ENCODE measurements at regions not wholly inside any gene's neighbourhood (a gene's known extent, or its start where the extent isn't known, plus 50 kb on each side); places are given as distances from the start of the nearest gene placed in this dataset.

DNA sequence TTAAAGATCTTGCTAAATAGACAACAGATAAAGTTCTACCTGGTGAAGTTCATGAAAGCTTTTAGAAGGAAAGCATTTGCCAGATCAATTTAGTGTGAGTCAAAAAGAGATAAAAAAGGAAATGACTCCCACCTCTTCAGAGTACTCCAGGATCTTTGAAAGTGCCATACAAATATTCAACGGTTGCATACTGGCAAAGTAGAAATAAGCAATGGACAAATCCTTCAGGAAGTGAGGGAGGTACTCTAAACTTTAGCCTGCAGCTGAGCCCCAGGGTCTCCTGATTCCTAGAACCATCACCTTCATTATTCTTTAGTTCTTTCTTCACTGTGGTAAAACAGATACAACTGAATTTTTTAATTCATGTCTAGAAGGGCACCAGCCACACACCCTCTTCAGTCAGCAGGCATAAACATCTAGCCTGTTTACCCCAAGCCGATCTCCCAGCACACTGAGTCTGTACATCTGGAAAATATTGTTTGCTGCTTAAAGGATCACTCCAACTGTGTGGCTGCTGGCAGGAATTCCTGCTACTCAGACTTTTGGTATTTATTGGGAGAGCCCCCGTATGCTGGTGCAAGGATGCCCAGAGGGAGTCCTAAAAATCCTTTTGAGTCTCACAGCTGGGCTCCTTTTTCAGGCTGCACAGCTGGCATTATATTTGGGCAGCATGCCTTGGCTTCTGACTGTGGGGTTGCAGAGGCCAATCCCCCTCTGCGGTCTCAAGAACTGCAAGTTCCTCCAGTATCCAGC lies 72.3 kb upstream of the SESTD1 start:
- no peak overlapping the region for H3K4me2 ChIP-seq (ENCODE audit: control insufficient read depth, insufficient read depth)
- H3K4me1 ChIP-seq (ENCODE audit: control insufficient read depth, insufficient read depth, low read length), result no peaks in the 10 kb centered on the region
- H3K9me3 ChIP-seq (replicated peaks; ENCODE audit: control insufficient read depth, insufficient read depth, low read length), result no peaks in the 10 kb centered on the region
- H2AFZ ChIP-seq (ENCODE audit: control insufficient read depth, low read depth, low read length), result no peak overlapping the region
- ChIA-PET POLR2A (interaction anchor here (0.6 kb wide), 1 partner anchor 28 kb away, joined by 3 read pairs; no protein-coding TSS in a partner anchor), SMC1A (ENCODE audit: uncharacterized antibody, unreplicated experiment) (interaction anchor here (0.6 to 1.1 kb wide), 3 partner anchors 9 to 118 kb away, joined by 3 to 4 read pairs (median 3); no protein-coding TSS in a partner anchor), RAD21 (ENCODE audit: unreplicated experiment) (no interaction called here), CTCF (no interaction called here)
- ATAC-seq (no peak), DNase-seq (ENCODE audit: low read depth, low spot score) (no peak), FAIRE-seq (no peak)
- intact Hi-C loops (cut with micrococcal nuclease; ENCODE audit: unreplicated experiment) (no loop called here), in situ Hi-C loops (cut with MboI) (no loop called here)
- no peaks in the 10 kb centered on the region; a peak in 1 of 4 replicates for H3K27me3 ChIP-seq (replicated peaks in 1 of 2; ENCODE audit: control insufficient read depth in 2 of 2, insufficient read depth in 2 of 2, low read length in 1 of 2)
- no peak for TF ChIP-seq ZBTB4 (CRISPR knock-in tag; IDR thresholded peaks at IDR 0.05)
- no peak for TF ChIP-seq ATF3 (IDR thresholded peaks at IDR 0.05; ENCODE audit: borderline replicate concordance, extremely low read depth, low read depth, low read length)
- no peak for TF ChIP-seq POLR2AphosphoS2 (IDR thresholded peaks at IDR 0.05; ENCODE audit: low read depth, low read length)
- no peak for TF ChIP-seq JUND (IDR thresholded peaks at IDR 0.05; ENCODE audit: low read depth, low read length)
- TF ChIP-seq HDAC6 (IDR thresholded peaks at IDR 0.05; ENCODE audit: unreplicated experiment), result no peak
- no peak for TF ChIP-seq SPI1 (IDR thresholded peaks at IDR 0.05; ENCODE audit: borderline replicate concordance, insufficient read depth, low read depth, low read length)
- no peak for TF ChIP-seq JUNB (IDR thresholded peaks at IDR 0.05)
- no peak for TF ChIP-seq TCF7 (IDR thresholded peaks at IDR 0.05; ENCODE audit: borderline replicate concordance)
- no peak for TF ChIP-seq MYB (IDR thresholded peaks at IDR 0.05; ENCODE audit: borderline replicate concordance, low read depth, low read length)
- TF ChIP-seq BHLHE40 (IDR thresholded peaks at IDR 0.05; ENCODE audit: borderline replicate concordance in 1 of 2, low read depth in 2 of 2, low read length in 1 of 2), result no peak
- no peak for TF ChIP-seq IKZF2 (IDR thresholded peaks at IDR 0.05)
- no peak for TF ChIP-seq RAD51 (IDR thresholded peaks at IDR 0.05)
- no peak for TF ChIP-seq EGR1 (IDR thresholded peaks at IDR 0.05; ENCODE audit: borderline replicate concordance in 1 of 2, low read depth in 2 of 2, low read length in 2 of 2)
- TF ChIP-seq PKNOX1 (IDR thresholded peaks at IDR 0.05), result no peak
- TF ChIP-seq MAX (IDR thresholded peaks at IDR 0.05; ENCODE audit: low read depth, low read length), result no peak
- TF ChIP-seq FOS (IDR thresholded peaks at IDR 0.05; ENCODE audit: borderline replicate concordance, extremely low read depth, insufficient read length), result no peak
- no peak for TF ChIP-seq TARDBP (IDR thresholded peaks at IDR 0.05; ENCODE audit: borderline replicate concordance)
- no peak overlapping the region for H3K27ac ChIP-seq (ENCODE audit: control insufficient read depth, insufficient read depth)
- no peaks in the 10 kb centered on the region for H3K36me3 ChIP-seq (ENCODE audit: control insufficient read depth in 2 of 2, insufficient read depth in 2 of 2, low read length in 1 of 2)
- no peak overlapping the region for H3K9ac ChIP-seq (ENCODE audit: control insufficient read depth, insufficient read depth, low read length)
- 43% methylated on average over 4 of the region's 4 CpGs for WGBS (ENCODE audit: insufficient coverage, insufficient replicate concordance, low lambda C conversion rate, missing lambda C conversion rate)
- no TSS peak for BruUV-seq (replicated peaks)
- no peaks in the 10 kb centered on the region for H4K20me1 ChIP-seq (ENCODE audit: control insufficient read depth, insufficient read depth)
- no peak overlapping the region for H3K4me3 ChIP-seq
- H3K79me2 ChIP-seq (ENCODE audit: control insufficient read depth, insufficient read depth, low read length), result no peaks in the 10 kb centered on the region

Data from GM12878 (cell line).